ENCODE measurements at regions not wholly inside any gene's neighbourhood (a gene's known extent, or its start where the extent isn't known, plus 50 kb on each side); places are given as distances from the start of the nearest gene placed in this dataset.

DNA sequence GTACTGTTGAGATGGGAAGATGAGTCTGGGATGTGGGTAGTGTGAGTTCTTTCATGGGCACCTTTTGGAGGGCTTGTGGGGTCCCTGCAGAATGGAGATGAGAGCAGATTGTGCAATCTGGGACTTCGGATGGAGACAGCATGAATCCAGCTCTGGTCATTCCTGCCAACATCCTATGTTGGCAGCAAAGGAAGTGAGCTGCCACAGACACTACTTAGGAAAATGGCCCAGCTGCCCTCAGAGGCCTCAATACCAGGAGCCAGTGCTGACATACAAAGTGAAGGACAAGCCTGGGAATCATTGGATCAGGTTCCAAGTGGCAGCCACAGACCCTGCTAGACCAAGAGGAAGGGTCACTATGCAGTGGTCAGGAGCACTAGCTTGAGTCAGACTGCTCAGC lies 402.8 kb downstream of the CDK5RAP2 start:
- Mint-ChIP-seq H3K27ac (no peak overlapping the region), H3K9me3 (peaks cover 0 to 4% of the 10 kb centered on the region in 2 donors), H3K4me3 (no peak overlapping the region), H3K27me3 (ENCODE audit: low read depth in 2 of 2) (peaks cover 4 to 6% of the 10 kb centered on the region in 2 donors), H3K4me1 (no peaks in the 10 kb centered on the region), H3K36me3 (no peaks in the 10 kb centered on the region)
- WGBS (ENCODE audit: insufficient coverage): 77% methylated on average over 1 of the region's 1 CpG
- TF ChIP-seq, protein P1, sequence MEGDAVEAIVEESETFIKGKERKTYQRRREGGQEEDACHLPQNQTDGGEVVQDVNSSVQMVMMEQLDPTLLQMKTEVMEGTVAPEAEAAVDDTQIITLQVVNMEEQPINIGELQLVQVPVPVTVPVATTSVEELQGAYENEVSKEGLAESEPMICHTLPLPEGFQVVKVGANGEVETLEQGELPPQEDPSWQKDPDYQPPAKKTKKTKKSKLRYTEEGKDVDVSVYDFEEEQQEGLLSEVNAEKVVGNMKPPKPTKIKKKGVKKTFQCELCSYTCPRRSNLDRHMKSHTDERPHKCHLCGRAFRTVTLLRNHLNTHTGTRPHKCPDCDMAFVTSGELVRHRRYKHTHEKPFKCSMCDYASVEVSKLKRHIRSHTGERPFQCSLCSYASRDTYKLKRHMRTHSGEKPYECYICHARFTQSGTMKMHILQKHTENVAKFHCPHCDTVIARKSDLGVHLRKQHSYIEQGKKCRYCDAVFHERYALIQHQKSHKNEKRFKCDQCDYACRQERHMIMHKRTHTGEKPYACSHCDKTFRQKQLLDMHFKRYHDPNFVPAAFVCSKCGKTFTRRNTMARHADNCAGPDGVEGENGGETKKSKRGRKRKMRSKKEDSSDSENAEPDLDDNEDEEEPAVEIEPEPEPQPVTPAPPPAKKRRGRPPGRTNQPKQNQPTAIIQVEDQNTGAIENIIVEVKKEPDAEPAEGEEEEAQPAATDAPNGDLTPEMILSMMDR (IDR thresholded peaks at IDR 0.05): no peak
- no peak overlapping the region for H3K27ac ChIP-seq (ENCODE audit: low read length)
- no peaks in the 10 kb centered on the region for H3K4me1 ChIP-seq (ENCODE audit: control insufficient read depth, insufficient read depth, low read length)
- DNase-seq: no peak
- ATAC-seq: no peak
- no peak overlapping the region for H3K4me3 ChIP-seq (ENCODE audit: low read length)
- intact Hi-C loops (cut with micrococcal nuclease): no loop called here
- no peaks in the 10 kb centered on the region for H3K9me3 ChIP-seq (ENCODE audit: control insufficient read depth, insufficient read depth, low read length)
- no peaks in the 10 kb centered on the region for H3K27me3 ChIP-seq (ENCODE audit: control insufficient read depth, insufficient read depth, low read length)
- no peaks in the 10 kb centered on the region for H3K36me3 ChIP-seq (ENCODE audit: control insufficient read depth, insufficient read depth, low read length)

DNA sequence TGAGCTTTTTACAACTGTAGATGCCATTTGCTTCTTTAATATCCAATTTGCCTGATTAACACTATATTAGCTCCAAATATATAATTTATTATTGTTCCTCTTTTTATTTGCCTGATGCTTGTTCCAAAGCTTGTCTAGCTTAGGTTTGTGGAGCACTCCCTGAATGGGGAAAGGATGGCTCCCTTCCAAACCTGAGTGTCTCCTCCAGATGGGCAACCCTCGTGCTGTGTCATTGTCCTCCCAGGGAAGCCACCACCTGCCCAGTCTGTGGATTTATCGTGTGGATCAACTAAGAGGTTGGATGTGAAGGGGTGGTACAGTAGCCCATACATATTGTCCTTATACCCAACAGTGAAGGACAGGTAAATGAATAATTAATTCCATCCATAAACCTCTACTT lies 404.9 kb downstream of the CDK5RAP2 start:
- Histone ChIP-seq H3K4me1 (ENCODE audit: control insufficient read depth, insufficient read depth, low read length) (no peaks in the 10 kb centered on the region), H3K4me3 (ENCODE audit: low read length) (no peak overlapping the region), H3K36me3 (ENCODE audit: control insufficient read depth, insufficient read depth, low read length) (no peaks in the 10 kb centered on the region), H3K9me3 (ENCODE audit: control insufficient read depth, insufficient read depth, low read length) (no peaks in the 10 kb centered on the region), H3K27me3 (ENCODE audit: control insufficient read depth, insufficient read depth, low read length) (no peaks in the 10 kb centered on the region), H3K27ac (ENCODE audit: low read length) (no peak overlapping the region)
- TF ChIP-seq, protein P1 (IDR thresholded peaks at IDR 0.05): no peak
- ATAC-seq (no peak), DNase-seq (no peak)
- no peaks in the 10 kb centered on the region for H3K4me1 Mint-ChIP-seq
- H3K27ac Mint-ChIP-seq: no peak overlapping the region
- no peaks in the 10 kb centered on the region for H3K36me3 Mint-ChIP-seq
- intact Hi-C loops (cut with micrococcal nuclease): no loop called here
- 71% methylated on average over 1 of the region's 2 CpGs for WGBS (ENCODE audit: insufficient coverage)
- H3K27me3 Mint-ChIP-seq (ENCODE audit: low read depth in 2 of 2): peaks cover 5 to 11% of the 10 kb centered on the region in 2 donors
- peaks cover 0 to 4% of the 10 kb centered on the region in 2 donors for H3K9me3 Mint-ChIP-seq
- H3K4me3 Mint-ChIP-seq: no peak overlapping the region

DNA sequence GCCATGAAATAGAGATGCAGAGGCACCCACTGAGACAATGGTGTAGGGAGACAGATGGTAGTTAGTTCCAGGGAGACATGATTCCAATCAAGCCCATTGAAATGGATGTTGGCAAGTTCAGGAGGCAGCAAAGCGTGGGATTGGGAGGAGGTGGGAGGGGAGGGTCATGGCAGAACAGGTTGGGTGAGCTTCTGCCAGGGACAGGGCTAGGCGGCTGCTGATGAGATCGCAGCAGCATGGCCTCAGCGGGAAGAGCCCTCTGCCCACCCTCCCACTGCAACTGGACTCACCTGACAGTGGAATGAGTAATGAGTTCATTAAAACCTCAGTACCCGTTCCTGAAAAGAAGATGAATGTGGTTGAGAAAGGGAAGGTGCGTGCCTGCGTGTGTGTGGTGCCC lies 418.2 kb downstream of the CDK5RAP2 start:
- TF ChIP-seq, protein P1 (IDR thresholded peaks at IDR 0.05): no peak
- Mint-ChIP-seq H3K4me1 (no peaks in the 10 kb centered on the region), H3K4me3 (no peak overlapping the region), H3K9me3 (peaks cover 0 to 2% of the 10 kb centered on the region in 2 donors), H3K27me3 (ENCODE audit: low read depth in 2 of 2) (peaks cover 0 to 3% of the 10 kb centered on the region in 2 donors), H3K27ac (no peak overlapping the region), H3K36me3 (no peaks in the 10 kb centered on the region)
- Histone ChIP-seq H3K9me3 (ENCODE audit: control insufficient read depth, insufficient read depth, low read length) (no peaks in the 10 kb centered on the region), H3K27ac (ENCODE audit: low read length) (no peak overlapping the region), H3K27me3 (ENCODE audit: control insufficient read depth, insufficient read depth, low read length) (no peaks in the 10 kb centered on the region), H3K4me1 (ENCODE audit: control insufficient read depth, insufficient read depth, low read length) (no peaks in the 10 kb centered on the region), H3K36me3 (ENCODE audit: control insufficient read depth, insufficient read depth, low read length) (no peaks in the 10 kb centered on the region), H3K4me3 (ENCODE audit: low read length) (no peak overlapping the region)
- DNase-seq (no peak), ATAC-seq (no peak)
- 48% methylated on average over 4 of the region's 7 CpGs for WGBS (ENCODE audit: insufficient coverage)
- intact Hi-C loops (cut with micrococcal nuclease): no loop called here

DNA sequence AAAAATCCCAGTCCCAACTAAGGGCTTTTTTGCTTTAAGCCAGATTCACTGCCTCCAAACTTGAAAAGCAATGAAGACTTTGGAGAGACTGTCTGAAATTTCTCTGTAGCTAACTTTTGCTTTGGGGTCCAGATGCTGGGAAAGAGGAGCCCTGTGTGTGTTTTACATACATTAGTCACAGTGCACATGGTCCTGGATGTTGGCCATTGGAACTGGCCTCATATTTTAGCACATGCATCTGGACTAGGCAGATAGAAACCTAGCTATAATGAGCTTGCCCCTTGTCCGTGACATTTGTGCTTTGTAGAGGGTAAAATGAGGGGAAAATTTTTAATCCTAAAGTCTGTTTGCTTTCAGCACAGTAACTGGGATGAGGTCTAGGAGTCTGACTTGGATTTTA lies 421.7 kb downstream of the CDK5RAP2 start:
- Mint-ChIP-seq H3K36me3 (no peaks in the 10 kb centered on the region), H3K4me3 (no peak overlapping the region), H3K9me3 (peaks cover 0 to 2% of the 10 kb centered on the region in 2 donors), H3K27ac (no peak overlapping the region), H3K4me1 (no peaks in the 10 kb centered on the region), H3K27me3 (ENCODE audit: low read depth in 2 of 2) (peaks cover 0 to 3% of the 10 kb centered on the region in 2 donors)
- intact Hi-C loops (cut with micrococcal nuclease): no loop called here
- Histone ChIP-seq H3K36me3 (ENCODE audit: control insufficient read depth, insufficient read depth, low read length) (no peaks in the 10 kb centered on the region), H3K9me3 (ENCODE audit: control insufficient read depth, insufficient read depth, low read length) (no peaks in the 10 kb centered on the region), H3K4me1 (ENCODE audit: control insufficient read depth, insufficient read depth, low read length) (no peaks in the 10 kb centered on the region), H3K27ac (ENCODE audit: low read length) (no peak overlapping the region), H3K27me3 (ENCODE audit: control insufficient read depth, insufficient read depth, low read length) (no peaks in the 10 kb centered on the region), H3K4me3 (ENCODE audit: low read length) (no peak overlapping the region)
- no peak for ATAC-seq
- WGBS (ENCODE audit: insufficient coverage): 83% methylated on average over 1 of the region's 1 CpG
- TF ChIP-seq, protein P1 (IDR thresholded peaks at IDR 0.05): no peak
- no peak for DNase-seq
